NCI-H2081 treated with DMSO at 0.1 percent for 48 hours (cell line): ENCODE measurements at regions not wholly inside any gene's neighbourhood (a gene's known extent, or its start where the extent isn't known, plus 50 kb on each side); places are given as distances from the start of the nearest gene placed in this dataset.

Experiments used
- DNase-seq: peaks from one replicate; lab custom pipeline; 2025; lab: John Stamatoyannopoulos, UW

DNA sequence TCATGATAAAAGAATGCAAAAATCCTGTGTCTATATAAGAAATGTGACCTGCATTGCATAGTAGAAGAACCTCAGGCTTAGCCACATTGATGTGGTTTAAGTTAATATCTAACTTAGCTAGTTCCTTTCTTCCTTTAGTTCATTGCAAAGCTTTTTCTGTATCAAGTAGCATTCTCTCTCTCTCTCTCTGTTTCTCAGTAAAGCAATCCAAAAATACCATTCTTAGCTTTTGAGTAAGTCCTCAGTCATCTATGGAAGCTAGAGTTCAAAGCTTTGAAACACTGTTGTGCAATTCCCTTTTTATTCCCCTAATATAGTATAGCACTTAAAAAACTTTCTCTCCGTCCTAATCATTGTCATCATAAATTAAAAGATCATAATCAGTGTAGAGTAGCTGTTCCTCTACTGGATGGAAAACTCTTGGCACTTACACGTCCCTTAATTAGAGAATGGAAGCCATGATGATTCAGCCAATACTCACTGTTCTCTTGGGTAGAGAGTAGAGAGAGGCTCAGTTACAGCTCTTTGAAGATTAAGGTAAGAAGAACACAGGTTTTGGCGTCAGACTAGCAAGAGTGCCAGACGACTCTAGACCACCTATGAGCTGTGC is 350.3 kb upstream of the LYPLAL1 start:
- no peak for DNase-seq

DNA sequence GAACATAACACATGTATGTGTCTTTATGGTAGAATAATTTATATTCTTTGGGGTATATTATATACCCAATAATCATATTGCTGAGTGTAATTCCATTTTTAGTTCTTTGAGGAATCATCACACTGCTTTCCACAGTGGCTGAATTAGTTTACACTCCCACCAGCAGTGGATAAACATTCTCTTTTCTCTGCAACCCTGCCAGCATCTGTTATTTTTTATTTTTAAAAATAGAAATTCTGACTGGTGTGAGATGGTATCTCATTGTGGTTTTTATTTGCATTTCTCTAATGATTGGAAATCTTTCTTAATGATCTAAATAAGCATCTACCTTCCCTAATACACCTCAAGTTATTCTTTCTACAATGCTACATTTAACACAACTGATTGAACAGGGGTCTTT is 346.2 kb upstream of the LYPLAL1 start:
- DNase-seq: no peak

DNA sequence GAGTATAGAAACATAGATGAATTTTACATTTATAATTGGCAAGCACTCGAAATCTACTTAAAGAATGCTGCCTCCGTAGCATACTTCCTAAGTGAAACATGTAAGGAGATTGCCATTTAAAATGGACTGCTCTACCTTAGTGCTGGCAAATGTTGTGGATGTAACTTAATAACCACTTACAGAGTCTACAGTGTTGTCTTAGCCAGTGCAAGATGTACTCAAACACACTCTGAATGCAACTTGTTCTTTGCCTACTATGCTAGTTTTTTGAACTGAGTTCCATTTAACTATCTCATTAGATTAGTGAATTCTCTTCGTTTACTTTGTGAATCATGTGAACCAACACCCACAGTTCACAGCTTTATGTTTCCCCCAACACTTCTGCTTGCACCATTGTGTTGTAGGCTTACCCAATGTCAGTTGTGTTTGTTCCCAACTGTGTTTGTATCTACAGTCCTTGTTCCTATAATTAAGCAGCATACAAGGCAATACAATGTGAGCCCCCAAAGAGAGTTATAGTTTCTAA is 345.5 kb upstream of the LYPLAL1 start:
- DNase-seq: no peak

DNA sequence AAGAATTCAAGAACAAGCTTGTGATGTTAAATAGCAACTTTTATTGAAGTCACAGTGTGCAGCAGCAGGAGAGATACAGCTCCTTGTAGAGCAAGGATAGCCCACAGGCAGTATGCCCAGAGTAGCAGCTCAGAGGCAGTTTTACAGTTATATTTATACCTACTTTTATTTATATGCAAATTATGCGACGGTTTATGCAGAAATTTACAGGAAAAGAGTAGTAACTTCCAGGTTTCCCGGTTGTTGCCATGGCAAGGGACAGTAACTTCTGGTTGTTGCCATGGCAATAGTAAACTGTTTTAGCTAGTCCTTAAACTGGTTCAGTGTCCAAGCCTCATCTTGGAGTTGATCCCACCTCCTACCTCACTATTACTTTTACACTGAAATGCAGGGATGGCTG is 344.6 kb upstream of the LYPLAL1 start:
- no peak for DNase-seq

DNA sequence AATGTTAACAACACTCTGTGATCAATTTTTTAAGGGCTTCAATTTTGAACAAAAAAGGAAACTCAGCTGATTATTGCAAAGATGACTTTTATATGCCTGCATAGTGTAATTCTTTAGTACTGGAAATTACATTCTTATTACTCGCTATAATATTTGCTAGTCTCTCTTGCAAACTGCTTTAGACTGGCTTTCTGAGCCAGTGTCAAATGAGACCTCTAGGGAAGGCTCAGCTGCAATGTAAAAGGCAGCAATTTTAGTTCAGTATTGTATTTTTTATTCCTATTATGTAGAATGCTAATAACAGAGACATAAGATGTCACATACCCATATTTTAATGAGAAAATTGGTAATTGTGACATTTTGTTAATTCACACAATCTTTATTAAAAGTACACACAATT is 338.1 kb upstream of the LYPLAL1 start:
- DNase-seq: no peak

DNA sequence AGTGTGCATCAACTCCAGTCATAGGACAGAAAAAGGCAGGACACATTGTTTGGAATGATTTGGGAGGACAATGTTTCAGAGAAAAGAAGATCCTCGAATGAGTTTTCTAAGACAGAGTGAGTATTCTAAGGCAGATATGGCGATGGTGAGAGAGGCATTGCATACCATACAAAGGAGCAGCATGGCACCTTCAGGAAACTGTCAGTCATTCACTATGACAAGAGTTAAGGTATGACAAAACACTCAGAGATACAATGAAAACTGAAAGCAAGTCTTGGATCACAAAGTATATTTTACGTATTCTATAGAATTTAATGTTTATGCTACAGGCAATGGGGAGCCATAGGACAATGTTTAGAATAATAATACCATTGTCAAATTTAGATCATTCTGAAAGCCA is 337.4 kb upstream of the LYPLAL1 start:
- no peak for DNase-seq

DNA sequence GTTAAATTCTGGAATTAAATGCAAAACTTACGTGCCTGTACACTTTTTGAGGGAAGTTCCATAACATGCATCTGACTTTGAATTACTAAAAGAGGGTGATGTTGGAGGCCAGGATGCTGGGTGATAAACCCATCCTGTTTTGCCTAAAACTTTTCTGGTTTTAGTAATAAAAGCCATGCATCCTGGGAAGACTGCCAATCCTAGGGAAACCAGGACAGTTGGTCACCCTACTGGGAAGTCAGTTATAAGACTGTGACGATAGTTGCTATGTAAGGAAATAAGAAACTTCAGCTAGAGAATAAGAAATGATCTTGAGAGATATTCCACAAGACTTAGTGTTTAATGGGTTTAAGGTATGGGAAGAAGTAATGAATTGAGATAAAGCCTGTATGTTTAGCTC is 336.6 kb upstream of the LYPLAL1 start:
- DNase-seq: no peak

DNA sequence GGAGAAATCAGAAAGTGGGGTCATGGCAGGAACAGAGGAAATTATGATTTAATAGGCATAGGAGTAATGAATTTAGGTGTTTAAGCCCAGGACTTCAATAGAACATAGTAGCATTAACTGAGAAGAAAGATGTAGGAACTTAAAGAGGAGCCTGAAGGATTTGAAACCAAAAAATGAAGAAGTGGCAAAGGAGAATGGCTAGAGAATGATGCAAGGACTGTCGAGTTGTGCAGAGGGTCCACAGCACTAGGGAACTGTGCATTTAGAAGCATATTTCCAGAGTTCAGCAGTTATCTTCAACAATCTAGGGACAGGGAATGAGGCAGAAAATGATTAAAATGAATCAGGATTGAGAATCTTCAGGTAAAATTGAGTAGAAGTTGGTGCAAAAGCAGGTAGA is 328.1 kb upstream of the LYPLAL1 start:
- DNase-seq: no peak

DNA sequence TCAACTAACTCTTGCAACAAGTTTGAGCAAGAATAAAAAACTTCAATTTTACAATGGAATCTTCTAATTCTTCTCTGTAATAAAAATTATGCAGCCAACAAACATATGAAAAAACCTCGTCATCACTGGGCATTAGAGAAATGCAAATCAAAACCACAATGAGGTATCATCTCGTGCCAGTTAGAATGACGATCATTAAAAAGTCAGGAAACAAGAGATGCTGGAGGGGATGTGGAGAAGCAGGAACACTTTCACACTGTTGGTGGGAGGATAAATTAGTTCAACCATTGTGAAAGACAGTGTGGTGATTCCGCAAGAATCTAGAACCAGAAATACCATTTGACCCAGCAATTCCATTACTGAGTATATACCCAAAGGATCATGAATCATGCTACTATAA is 327.5 kb upstream of the LYPLAL1 start:
- DNase-seq: no peak

DNA sequence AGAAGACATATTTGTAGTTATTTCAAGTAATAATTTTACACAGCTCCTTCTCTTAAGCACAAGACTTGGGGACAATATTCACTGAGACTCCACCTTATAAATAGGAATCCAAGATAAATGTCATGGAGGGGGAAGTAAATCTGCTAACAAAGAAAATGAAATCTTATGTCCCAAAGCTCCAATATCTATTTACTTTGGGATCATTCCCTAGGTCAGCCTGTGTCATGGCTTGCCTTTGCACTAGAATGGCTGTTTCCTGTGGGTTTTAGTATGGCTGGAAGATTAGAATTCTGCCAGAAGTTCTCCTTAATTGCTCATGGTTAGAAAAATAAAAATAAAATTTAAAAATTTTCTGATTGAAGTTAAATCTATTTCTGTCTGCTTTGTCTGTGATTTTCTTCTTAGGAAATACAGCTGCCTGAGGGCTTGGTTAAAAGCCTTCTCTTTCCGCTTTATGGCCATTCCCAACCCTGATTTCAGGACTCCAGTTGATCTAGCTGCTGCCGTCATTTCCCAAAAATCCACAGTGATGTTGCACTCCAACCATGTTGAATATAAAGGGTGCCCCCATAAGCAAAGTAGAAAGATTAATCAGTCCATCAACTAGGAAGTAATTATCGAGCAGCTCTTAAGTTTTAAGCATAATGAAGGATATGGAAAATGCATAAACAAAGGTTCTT is 326.4 kb upstream of the LYPLAL1 start:
- no peak for DNase-seq

DNA sequence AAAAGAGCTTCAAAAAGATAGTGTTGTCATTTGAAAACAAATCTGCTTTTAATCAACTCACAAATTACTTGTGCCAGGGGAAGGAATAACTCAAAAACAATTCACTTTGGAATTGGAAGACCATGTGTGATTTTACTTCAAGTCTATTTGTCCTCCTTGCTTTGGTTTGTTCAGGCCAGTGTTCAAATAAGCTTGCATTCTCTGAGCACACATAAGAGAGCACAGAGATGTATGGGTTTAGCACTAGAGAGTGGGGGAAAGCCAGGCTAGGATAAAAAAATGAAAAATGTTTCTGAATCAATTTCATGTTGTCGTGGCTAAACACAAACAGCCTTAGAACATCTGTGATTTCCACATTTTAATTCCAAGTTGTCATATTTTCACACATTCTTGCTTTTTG is 325.7 kb upstream of the LYPLAL1 start:
- DNase-seq: no peak

DNA sequence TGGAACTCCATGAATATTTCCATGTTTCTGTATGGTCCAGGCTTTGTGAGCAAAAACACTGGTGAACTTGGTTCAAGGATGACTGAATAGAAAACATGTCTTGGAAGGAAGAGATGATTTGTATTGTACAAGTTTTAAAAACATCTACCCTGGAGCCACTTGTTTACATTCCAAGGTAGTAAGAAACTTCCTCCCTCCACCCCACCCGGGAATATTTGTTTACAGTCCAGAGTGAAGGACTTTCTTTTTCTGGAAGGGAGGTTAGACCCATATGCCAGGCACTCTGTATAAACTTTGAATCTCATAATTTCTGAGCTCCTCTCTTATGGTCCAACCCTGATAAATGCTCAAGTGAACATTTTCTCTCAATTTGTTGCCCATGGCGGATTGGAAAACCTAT is 323.3 kb upstream of the LYPLAL1 start:
- no peak for DNase-seq

DNA sequence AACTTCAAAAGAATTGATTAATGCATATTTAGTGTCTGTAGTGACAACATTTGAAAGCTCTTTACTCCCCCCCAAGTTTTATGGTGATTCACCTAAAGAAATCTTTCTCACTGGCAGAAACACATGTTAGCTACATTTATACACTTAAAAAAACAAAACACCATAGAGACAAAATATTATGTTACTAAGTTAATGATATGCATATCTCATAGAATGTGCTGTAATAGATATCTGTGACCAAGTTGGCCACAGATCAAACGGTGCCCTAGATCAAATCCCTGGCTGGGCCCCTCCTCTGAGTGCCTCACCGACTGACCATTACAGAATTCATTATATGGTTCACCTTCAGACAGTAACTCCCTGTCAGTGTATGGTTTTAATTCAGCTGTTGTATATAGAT is 322.1 kb upstream of the LYPLAL1 start:
- no peak for DNase-seq

DNA sequence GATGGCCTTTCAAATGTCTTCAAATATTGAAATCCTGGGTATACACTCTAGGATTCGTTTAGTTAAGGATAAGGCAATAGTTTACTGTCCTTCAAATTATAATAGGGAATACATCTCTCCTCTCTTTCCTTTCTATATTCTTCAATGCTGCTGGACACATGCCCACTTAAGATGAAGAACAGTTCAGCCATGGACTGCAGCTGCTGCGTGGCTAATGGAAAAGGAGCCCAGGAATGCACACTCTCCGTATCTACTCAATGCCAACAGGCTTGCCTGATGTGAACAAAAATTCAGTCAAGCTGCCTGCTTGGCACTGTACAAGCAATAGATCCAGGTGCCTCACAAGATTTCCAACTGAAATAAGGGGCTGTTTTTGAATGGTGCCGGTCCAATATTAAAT is 321.2 kb upstream of the LYPLAL1 start:
- DNase-seq: no peak

DNA sequence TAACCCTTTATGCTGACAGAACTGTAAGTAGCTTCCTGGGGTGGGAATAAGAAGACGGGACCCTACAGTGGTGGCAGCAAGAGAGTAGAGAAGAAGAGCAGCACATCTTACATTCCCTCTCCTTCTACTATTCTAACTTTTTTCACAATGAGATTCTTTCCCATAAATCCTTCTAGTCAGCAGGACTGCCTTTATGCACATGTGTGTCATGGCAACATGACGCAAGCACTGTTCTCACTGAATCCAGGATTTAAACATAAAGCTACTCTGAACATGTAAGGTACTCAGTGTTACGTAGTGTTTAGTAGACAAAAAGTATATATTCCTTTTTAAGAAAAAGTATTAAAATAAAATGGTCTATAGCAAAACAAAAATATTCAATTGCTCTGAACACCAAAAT is 309.7 kb upstream of the LYPLAL1 start:
- DNase-seq: no peak

DNA sequence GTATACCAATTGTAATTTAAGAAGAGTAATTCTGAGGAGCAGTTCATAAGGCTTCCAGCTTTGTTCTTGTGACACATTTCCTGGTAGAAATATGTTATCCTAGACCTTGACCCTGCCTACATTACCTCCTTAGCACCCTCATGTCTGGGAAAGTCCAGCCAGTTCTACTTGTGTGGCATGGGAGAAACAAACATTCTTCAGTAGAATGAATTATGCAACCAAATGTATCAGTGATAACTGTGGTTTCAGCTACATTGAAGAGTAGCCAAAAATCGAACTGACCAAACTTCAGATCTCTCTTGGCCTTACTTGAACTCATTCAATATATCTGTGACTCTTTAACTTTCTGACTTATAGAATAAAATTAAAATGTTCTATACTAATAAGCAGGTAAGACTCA is 308.1 kb upstream of the LYPLAL1 start:
- DNase-seq: no peak

DNA sequence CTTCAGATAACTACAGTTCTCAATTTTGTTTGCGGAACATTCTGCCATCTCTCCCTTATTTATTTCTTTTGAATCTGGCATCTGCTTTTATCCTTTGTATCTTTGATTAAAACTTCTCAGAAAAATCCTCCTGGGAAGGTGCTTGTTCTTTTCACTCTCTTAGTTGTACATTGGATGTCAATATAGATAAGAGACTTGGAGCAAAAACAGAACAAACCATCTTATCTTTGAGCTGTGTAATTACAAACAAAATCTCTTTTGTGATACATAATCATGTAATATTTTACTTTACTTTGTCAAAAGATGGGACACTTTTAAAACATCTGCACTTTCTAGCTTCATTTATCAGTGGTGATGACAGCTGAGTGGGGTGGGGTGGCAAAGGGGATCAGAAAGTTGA is 307.2 kb upstream of the LYPLAL1 start:
- no peak for DNase-seq

DNA sequence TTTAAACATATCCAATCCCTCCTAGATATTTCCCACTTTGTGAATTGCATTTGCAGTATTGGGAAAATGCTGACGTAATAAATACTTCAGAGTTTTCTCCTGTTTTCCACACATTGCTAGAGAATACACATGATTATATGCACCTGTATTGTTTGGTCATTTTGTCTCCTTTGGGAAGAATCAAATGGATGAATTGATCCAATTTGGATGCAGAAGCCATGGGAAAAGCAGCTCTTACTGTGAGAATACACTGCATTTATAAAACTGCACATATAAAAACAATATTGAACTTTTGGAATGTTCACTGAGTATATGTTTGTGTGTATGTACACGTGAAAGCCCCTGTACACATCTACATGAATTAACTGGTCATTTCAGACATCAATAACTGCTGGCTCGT is 306.6 kb upstream of the LYPLAL1 start:
- no peak for DNase-seq

DNA sequence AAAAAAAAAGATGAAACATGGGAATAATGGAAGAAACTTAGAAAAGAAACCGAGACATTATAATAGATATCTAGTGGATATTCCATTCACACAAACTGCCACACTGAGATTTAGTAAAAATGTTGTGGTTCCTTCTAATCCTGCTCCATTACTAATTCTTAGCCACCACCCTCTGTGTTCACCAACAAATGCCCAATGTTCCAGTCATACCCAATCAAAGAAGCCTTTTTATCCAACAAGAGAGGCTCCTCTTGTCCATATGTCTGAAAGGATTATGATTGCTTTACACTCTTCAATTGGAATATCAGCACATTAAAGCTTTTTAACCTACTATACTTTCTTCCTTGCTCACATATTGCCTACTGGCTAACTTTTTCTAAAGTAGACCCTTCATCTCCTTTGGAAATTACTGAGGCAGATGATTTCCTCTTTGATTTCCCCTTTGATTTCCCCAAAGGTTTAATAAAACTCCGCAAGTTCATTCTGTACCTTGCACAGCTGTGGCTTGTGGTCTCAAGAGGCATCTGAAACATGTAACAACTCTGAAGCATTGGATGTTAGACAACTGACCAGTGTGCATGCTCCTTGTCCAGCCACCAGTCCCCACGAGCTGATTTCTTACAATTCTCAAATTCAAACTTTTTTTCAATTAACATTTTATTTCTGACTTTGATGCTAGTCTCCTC is 305.6 kb upstream of the LYPLAL1 start:
- no peak for DNase-seq

DNA sequence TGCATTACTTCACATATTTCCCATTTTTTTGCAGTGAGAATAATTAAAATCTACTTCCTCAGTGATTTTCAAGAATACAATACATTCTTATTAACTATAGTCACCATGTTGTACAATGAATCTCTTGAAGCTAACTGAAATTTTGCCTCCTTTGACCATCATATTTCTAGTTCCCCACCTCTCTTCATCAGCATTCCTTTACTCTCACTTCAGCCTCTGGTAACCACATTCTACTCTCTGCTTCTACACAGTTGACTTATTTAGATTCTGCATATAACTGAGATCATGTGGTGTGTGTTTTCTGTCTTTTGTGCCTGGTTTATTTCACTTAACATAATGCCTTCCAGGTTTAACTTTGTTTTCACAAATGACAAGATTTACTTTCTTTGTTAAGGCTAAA is 304.4 kb upstream of the LYPLAL1 start:
- DNase-seq: no peak

DNA sequence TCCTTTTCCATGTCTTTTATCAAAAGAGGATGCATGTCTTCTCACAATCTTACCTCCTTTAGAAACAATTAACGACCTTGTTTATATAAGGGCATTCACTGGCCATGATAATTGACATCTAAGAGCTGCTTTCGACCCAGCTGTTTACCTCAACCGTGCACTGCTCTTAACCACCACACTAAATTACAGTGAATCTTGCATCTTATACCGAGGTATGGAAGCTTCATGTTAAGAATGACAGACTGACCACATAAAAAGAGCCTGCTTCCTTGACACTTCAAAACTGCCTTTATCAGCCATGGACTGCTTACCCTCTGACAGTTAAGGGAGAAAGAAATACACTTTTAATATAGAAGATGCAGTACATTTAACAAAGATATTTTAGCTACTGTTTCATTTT is 301.7 kb upstream of the LYPLAL1 start:
- DNase-seq: no peak

DNA sequence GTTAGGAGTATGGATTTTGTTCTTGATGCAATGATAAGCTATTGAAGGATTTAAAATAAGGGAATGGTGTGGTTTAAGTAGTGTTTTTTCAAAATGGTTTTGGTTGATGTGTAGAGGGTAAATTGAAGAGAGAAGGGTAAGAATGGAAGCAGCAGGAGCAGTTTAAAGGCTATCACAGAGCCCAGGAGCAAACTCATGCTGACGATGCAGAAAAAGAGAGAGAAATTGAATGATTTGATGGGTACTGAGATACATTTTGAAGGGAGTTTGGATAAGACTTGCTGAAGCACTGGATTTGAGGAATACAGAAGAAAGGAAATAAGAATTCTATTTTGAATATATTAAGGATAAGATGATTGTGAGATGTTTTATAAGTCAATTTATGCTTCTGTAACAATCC is 300.8 kb upstream of the LYPLAL1 start:
- no peak for DNase-seq

DNA sequence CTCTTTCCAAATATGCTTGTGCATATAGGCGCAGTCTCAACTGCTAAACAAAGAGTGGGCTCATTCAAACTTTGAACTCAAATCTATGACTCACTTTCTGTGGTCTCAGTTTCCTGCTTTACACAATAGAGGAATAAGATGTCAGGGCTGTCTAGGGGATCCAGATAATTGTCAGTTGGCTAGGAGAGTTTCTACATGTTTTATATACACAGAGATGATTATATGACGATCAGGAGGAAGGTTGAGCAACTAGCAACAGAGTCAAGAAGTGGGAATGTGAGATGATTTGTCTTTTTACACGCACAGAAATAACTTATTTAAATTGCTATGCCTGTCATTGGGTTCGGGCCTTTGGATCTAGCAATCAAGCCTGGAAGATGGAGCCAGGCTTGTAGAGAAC is 299.4 kb upstream of the LYPLAL1 start:
- no peak for DNase-seq
